CD4-positive, alpha-beta T cell treated with Interleukin-6 at 100 ng/mL for 8 hours (primary cell): ENCODE measurements at regions not wholly inside any gene's neighbourhood (a gene's known extent, or its start where the extent isn't known, plus 50 kb on each side); places are given as distances from the start of the nearest gene placed in this dataset.
A peak's percentile ranks its signal among the peaks of the same experiment; 100 is the strongest.
"Not testable (repeated sequence)": the region's sequence is repeated elsewhere in the genome, so short reads cannot be mapped to it uniquely, and the experiment has no call there.

Experiments
- DNase-seq: peaks from one replicate; pipeline ENCODE4 v3.0.0-alpha.2; 2020; ENCODE audit warnings: mixed read lengths, low spot score

- DNase-seq = not testable (repeated sequence)
These were observed 116.0 kb downstream of the PMAIP1 start for GRCh38 chr18:60015826-60016225.

- DNase-seq = not testable (repeated sequence)
These were observed 113.4 kb downstream of the PMAIP1 start for GRCh38 chr18:60013148-60013547.

- no peak for DNase-seq
These were observed 111.2 kb downstream of the PMAIP1 start for GRCh38 chr18:60010984-60011383.

- no peak for DNase-seq
These were observed 110.7 kb downstream of the PMAIP1 start for GRCh38 chr18:60010513-60010912.

- no peak for DNase-seq
These were observed 107.9 kb downstream of the PMAIP1 start for GRCh38 chr18:60007661-60008060.

GRCh38 chr18:60003610-60004185 is 103.9 kb downstream of the PMAIP1 start:
- DNase-seq = no peak

GRCh38 chr18:59996370-59996966 is 96.7 kb downstream of the PMAIP1 start:
- DNase-seq = no peak

- no peak for DNase-seq
These were observed 94.6 kb downstream of the PMAIP1 start for GRCh38 chr18:59994357-59994756.

- DNase-seq = no peak
These were observed 93.8 kb downstream of the PMAIP1 start for GRCh38 chr18:59993560-59993959.

- DNase-seq = no peak
These were observed 90.5 kb downstream of the PMAIP1 start for GRCh38 chr18:59990121-59990823.

- peak; percentile 45 for DNase-seq
These were observed 88.4 kb downstream of the PMAIP1 start for GRCh38 chr18:59988098-59988706.

GRCh38 chr18:59987102-59987501 is 87.3 kb downstream of the PMAIP1 start:
- DNase-seq = no peak

- DNase-seq = no peak
These were observed 86.3 kb downstream of the PMAIP1 start for GRCh38 chr18:59986139-59986538.

GRCh38 chr18:59985289-59985688 is 85.5 kb downstream of the PMAIP1 start:
- no peak for DNase-seq

- DNase-seq = no peak
These were observed 83.7 kb downstream of the PMAIP1 start for GRCh38 chr18:59983506-59983905.

- no peak for DNase-seq
These were observed 80.4 kb downstream of the PMAIP1 start for GRCh38 chr18:59980188-59980637.

GRCh38 chr18:59971871-59972428 is 72.2 kb downstream of the PMAIP1 start:
- no peak for DNase-seq

- not testable (repeated sequence) for DNase-seq
These were observed 71.3 kb downstream of the PMAIP1 start for GRCh38 chr18:59971144-59971543.

- not testable (repeated sequence) for DNase-seq
These were observed 69.8 kb downstream of the PMAIP1 start for GRCh38 chr18:59969477-59970028.

GRCh38 chr18:59968583-59968982 is 68.8 kb downstream of the PMAIP1 start:
- no peak for DNase-seq

GRCh38 chr18:59967878-59968277 is 68.1 kb downstream of the PMAIP1 start:
- DNase-seq = no peak

GRCh38 chr18:59966913-59967312 is 67.1 kb downstream of the PMAIP1 start:
- DNase-seq = no peak
